Adrenal gland (tissue), 5 donors: ENCODE measurements at regions not wholly inside any gene's neighbourhood (a gene's known extent, or its start where the extent isn't known, plus 50 kb on each side); places are given as distances from the start of the nearest gene placed in this dataset.

Source experiments
- POLR2A ChIP-seq, 2 donors: fragments of 450-650 bp; IDR thresholded peaks; one replicate each; pipeline ENCODE4 v1.6.1; 2017; ENCODE audit warnings: antibody characterized with exemption in 2 of 2, mild to moderate bottlenecking in 2 of 2, moderate library complexity in 1 of 2
- TF ChIP-seq, protein P1 (sequence below), 6 experiments: fragments of 450-650 bp in 4 of 6; fragments of 200-600 bp in 2 of 6; sonication (generic) in 1 of 6; IDR thresholded peaks; 1 replicate in 5 of 6; 2 replicates in 1 of 6; pipeline versions ENCODE4 v1.5.1 to v1.8.0; 2016 to 2021; ENCODE audit warnings: antibody characterized with exemption in 6 of 6, mild to moderate bottlenecking in 2 of 6, moderate library complexity in 1 of 6
- donor health status: DM: no; HTN: no; CAD: no.

DNA sequence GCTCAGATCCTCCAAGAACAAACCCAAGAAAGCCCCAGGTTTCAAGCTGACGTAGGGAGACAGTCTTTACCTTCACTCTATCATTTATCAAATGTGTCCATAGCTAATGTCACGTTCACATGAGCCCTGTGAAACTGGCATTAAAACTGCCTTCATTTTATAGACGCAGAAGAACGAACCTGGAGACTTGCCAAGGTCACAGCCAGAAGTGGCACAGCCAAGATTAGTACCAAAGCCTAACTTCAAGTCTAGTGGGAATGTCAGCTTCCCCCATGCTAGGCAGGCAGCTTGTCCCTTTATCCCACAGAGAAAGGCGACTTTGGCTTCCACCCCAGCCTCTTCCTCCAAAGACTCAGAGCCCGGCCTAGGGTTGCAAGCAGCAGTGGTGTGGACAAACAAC is 517.2 kb downstream of the SHQ1 start:
- TF ChIP-seq, protein P1, sequence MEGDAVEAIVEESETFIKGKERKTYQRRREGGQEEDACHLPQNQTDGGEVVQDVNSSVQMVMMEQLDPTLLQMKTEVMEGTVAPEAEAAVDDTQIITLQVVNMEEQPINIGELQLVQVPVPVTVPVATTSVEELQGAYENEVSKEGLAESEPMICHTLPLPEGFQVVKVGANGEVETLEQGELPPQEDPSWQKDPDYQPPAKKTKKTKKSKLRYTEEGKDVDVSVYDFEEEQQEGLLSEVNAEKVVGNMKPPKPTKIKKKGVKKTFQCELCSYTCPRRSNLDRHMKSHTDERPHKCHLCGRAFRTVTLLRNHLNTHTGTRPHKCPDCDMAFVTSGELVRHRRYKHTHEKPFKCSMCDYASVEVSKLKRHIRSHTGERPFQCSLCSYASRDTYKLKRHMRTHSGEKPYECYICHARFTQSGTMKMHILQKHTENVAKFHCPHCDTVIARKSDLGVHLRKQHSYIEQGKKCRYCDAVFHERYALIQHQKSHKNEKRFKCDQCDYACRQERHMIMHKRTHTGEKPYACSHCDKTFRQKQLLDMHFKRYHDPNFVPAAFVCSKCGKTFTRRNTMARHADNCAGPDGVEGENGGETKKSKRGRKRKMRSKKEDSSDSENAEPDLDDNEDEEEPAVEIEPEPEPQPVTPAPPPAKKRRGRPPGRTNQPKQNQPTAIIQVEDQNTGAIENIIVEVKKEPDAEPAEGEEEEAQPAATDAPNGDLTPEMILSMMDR (IDR thresholded peaks at IDR 0.05): no peak
- TF ChIP-seq POLR2A (IDR thresholded peaks at IDR 0.05): no peak
